ENCODE measurements at regions not wholly inside any gene's neighbourhood (a gene's known extent, or its start where the extent isn't known, plus 50 kb on each side); places are given as distances from the start of the nearest gene placed in this dataset.

- intact Hi-C loops (cut with DNase I): no loop called here
Observed at GRCh38 chr5:8644377-8644776, 775.4 kb downstream of the MTRR start.

GRCh38 chr5:8647111-8647510, 778.2 kb downstream of the MTRR start:
- intact Hi-C loops (cut with DNase I): no loop called here

More at GRCh38 chr5:8644377-8644776, 775.4 kb downstream of the MTRR start:
- DNase-seq (ENCODE audit: low spot score): no peak

GRCh38 chr5:8650186-8650585, 781.2 kb downstream of the MTRR start:
- DNase-seq (ENCODE audit: low spot score): no peak
- intact Hi-C loops (cut with DNase I): no loop called here

More at GRCh38 chr5:8647111-8647510, 778.2 kb downstream of the MTRR start:
- DNase-seq (ENCODE audit: low spot score): no peak

- intact Hi-C loops (cut with DNase I): no loop called here
- DNase-seq (ENCODE audit: low spot score): no peak
Observed at GRCh38 chr5:8660133-8660893, 791.4 kb downstream of the MTRR start.

- DNase-seq (ENCODE audit: low spot score): no peak
- intact Hi-C loops (cut with DNase I): no loop called here
Observed at GRCh38 chr5:8663374-8663773, 794.4 kb downstream of the MTRR start.

GRCh38 chr5:8675182-8675581, 806.2 kb downstream of the MTRR start:
- intact Hi-C loops (cut with DNase I): no loop called here
- DNase-seq (ENCODE audit: low spot score): no peak

GRCh38 chr5:8676695-8677094, 807.7 kb downstream of the MTRR start:
- DNase-seq (ENCODE audit: low spot score): no peak
- intact Hi-C loops (cut with DNase I): no loop called here

GRCh38 chr5:8682381-8682780, 813.4 kb downstream of the MTRR start:
- intact Hi-C loops (cut with DNase I): no loop called here
- no peak for DNase-seq (ENCODE audit: low spot score)

GRCh38 chr5:8683496-8683895, 814.5 kb downstream of the MTRR start:
- intact Hi-C loops (cut with DNase I): no loop called here
- no peak for DNase-seq (ENCODE audit: low spot score)

- no peak for DNase-seq (ENCODE audit: low spot score)
- intact Hi-C loops (cut with DNase I): no loop called here
Observed at GRCh38 chr5:8685704-8686103, 816.8 kb downstream of the MTRR start.

- DNase-seq (ENCODE audit: low spot score): no peak
- intact Hi-C loops (cut with DNase I): no loop called here
Observed at GRCh38 chr5:8686707-8687106, 817.8 kb downstream of the MTRR start.

- no peak for DNase-seq (ENCODE audit: low spot score)
- intact Hi-C loops (cut with DNase I): no loop called here
Observed at GRCh38 chr5:8689773-8690172, 820.8 kb downstream of the MTRR start.

- DNase-seq (ENCODE audit: low spot score): no peak
- intact Hi-C loops (cut with DNase I): no loop called here
Observed at GRCh38 chr5:8691221-8691620, 822.3 kb downstream of the MTRR start.

- no peak for DNase-seq (ENCODE audit: low spot score)
- intact Hi-C loops (cut with DNase I): no loop called here
Observed at GRCh38 chr5:8693341-8693844, 824.4 kb downstream of the MTRR start.

- no peak for DNase-seq (ENCODE audit: low spot score)
- intact Hi-C loops (cut with DNase I): no loop called here
Observed at GRCh38 chr5:8694545-8694944, 825.6 kb downstream of the MTRR start.

GRCh38 chr5:8695902-8696845, 827.2 kb downstream of the MTRR start:
- DNase-seq (ENCODE audit: low spot score): no peak
- intact Hi-C loops (cut with DNase I): no loop called here

GRCh38 chr5:8700222-8700621, 831.3 kb downstream of the MTRR start:
- no peak for DNase-seq (ENCODE audit: low spot score)
- intact Hi-C loops (cut with DNase I): no loop called here

GRCh38 chr5:8700671-8701070, 831.7 kb downstream of the MTRR start:
- intact Hi-C loops (cut with DNase I): no loop called here

GRCh38 chr5:8701251-8701650, 832.3 kb downstream of the MTRR start:
- no peak for DNase-seq (ENCODE audit: low spot score)
- intact Hi-C loops (cut with DNase I): no loop called here

More at GRCh38 chr5:8700671-8701070, 831.7 kb downstream of the MTRR start:
- DNase-seq (ENCODE audit: low spot score): no peak

- no peak for DNase-seq (ENCODE audit: low spot score)
Observed at GRCh38 chr5:8710426-8710930, 835.4 kb downstream of the SEMA5A start.

More at GRCh38 chr5:8710426-8710930, 835.4 kb downstream of the SEMA5A start:
- intact Hi-C loops (cut with DNase I): no loop called here
